ENCODE measurements at regions not wholly inside any gene's neighbourhood (a gene's known extent, or its start where the extent isn't known, plus 50 kb on each side); places are given as distances from the start of the nearest gene placed in this dataset.

GRCh38 chr5:164179406-164179805, 674.0 kb downstream of the MAT2B start:
- TF ChIP-seq CTCF (IDR thresholded peaks at IDR 0.05) (no peak), POLR2A (IDR thresholded peaks at IDR 0.05) (no peak)
